ENCODE measurements at regions not wholly inside any gene's neighbourhood (a gene's known extent, or its start where the extent isn't known, plus 50 kb on each side); places are given as distances from the start of the nearest gene placed in this dataset.

DNA sequence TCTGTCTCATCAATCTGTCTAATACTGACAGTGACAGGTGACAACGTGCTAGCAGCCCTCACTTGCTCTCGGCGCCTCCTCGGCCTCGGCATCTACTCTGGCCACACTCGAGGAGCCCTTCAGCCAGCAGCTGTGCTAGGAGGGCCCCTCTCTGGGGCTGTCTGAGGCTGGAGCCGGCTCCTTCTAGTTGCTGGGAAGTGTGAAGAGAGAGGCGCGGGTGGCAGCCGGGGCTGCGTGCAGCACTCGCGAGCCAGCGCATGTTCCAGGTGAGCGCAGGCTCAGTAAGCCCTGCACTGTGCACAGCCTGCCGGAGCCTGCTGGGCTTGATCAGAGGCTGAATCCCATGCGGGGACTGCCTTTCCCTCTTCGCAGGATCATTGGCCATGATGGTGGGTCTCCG, 330.7 kb downstream of the CDH10 start:
- ATAC-seq (no peak), DNase-seq (no peak)
- intact Hi-C loops (cut with DNase I): no loop called here

DNA sequence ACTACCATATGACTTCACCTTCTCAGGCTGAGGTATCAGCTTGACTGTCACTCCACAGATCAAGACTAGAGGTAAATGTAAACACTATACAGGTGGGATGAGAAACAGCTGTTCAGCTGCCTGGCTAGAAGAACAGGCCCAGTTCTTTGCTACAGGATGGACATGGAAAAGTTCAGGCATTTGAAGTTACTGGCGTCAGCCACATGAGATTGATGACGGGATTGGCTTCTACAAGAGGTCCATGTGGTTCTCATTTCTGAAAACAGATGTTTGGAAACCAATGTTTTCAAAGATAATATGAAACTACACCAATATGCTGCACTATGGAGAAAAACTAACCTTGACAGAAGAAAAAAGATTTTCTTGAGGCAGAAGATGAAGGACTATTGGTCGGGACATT, 324.1 kb downstream of the CDH10 start:
- no peak for DNase-seq
- intact Hi-C loops (cut with DNase I): no loop called here
- no peak for ATAC-seq

DNA sequence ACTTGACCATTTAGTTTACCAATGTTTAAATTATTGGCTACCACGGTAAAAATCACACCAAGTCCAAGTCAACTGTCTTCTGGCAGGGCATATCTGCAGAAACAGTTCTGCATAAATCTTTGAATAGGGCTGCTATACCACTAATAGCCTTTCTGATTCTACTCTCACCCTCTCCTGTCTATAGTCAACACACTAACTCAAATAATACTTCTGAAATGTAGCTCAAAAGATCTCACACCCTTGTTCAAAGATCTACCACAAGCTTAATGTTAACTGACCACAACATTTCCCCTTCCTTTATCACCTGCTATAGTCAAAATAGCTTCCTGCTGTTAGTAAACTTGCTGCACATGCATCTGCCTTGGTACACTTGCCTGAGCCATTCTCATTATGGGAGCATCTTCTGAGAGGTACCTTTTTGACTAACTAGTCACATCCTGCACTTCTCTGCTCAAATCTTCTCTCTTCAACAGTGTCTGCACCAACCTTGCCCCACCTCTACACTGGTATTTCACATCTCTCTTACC, 319.4 kb downstream of the CDH10 start:
- no peak for ATAC-seq
- no peak for DNase-seq
- intact Hi-C loops (cut with DNase I): no loop called here

DNA sequence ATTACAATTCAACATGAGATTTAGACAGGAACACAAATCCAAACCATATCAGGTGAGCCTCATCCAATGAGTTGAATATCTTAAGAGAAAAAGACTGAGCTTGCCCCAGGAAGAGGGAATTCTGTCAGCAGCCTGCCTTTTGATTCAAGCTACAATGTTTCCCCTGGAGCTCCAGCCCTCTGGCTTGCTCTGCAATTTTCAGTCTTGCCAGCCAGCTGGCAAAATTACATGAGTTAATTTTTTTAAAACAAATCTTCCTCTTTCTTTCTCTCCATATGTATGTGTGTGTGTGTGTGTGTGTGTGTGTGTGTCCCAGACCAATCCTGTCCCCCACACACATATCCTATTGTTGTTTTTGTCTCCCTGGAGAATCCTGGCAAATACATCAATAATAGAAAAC, 313.2 kb downstream of the CDH10 start:
- no peak for DNase-seq
- intact Hi-C loops (cut with DNase I): no loop called here
- ATAC-seq: no peak

DNA sequence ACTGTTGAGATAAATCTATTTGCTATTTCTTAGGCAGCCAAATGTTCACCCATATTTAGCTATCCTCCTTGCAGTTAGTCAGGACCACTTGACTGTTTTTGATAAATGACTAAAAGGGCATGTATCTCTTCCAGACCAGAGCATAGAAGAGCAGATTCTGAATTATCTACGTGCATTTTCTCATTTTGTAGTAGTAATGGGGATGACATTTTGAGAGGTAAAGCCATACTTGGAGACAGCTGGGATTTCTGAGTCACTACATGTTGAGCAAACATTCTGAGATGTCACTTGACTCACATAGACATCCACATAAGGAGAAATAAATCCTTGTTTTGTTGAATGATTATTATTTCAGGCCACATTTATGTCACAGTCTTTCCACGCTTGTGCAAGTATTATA, 297.6 kb downstream of the CDH10 start:
- ATAC-seq (no peak), DNase-seq (no peak)
- intact Hi-C loops (cut with DNase I): no loop called here

DNA sequence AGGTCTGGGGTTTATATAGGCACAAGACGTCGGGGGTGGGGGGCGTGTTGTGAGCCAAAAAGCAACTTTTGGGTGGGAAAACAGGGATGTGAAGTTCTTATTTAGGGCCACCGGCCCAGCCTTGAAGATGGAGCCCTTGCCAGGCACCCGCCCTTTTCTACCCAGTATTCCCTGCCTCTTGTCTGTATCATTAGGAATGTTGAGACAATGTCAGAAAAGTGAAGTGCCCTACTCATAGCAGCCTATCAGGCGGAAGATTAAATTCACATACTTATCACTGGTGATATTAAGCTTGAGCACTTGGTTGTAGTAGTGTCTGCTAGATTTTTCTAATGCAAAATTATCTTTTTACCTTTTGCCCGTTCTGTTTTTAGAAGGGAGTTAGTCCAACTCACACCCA, 293.5 kb downstream of the CDH10 start:
- intact Hi-C loops (cut with DNase I): no loop called here
- DNase-seq (no peak), ATAC-seq (peak; percentile 57 to 80)

DNA sequence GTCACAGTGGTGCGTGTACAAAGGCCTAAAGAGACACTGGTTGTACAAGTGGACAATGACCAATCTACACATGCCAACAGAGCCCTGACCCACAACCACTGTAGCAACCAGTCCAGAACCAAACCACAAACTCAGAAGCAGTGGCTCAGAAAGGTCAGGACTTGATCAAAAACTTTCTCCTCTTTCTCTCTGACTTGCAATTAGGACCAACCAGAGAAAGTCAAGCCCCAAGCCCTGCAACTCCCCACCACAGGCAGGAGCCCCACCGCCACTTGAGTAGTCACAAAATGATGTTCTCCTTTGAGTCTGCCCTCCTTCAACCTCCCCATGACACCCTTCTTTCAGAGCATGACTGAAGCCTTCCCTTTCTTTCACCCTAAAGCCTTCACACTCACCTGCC, 291.8 kb downstream of the CDH10 start:
- ATAC-seq (no peak), DNase-seq (no peak)

DNA sequence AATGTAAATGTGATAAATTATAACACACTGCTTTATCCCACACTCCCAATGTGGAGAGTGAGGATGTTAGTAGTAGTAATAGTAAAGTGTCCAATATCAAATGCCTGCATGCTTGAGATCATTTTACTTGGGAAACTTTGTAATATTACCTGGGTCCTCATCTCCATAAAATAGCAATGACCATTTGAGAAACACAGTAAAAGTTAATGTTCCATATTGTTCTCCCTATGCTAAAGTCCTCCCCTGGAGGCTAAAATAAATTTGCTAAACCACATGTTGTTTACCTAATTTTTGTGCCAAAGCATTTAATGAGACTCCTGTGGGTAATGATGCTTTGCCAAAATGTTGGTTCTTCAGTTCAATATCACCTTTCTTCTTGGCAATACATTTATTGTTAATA, 291.2 kb downstream of the CDH10 start:
- ATAC-seq (no peak), DNase-seq (no peak)
- intact Hi-C loops (cut with DNase I): no loop called here

More for the DNA sequence above, 291.8 kb downstream of the CDH10 start:
- intact Hi-C loops (cut with DNase I): no loop called here

DNA sequence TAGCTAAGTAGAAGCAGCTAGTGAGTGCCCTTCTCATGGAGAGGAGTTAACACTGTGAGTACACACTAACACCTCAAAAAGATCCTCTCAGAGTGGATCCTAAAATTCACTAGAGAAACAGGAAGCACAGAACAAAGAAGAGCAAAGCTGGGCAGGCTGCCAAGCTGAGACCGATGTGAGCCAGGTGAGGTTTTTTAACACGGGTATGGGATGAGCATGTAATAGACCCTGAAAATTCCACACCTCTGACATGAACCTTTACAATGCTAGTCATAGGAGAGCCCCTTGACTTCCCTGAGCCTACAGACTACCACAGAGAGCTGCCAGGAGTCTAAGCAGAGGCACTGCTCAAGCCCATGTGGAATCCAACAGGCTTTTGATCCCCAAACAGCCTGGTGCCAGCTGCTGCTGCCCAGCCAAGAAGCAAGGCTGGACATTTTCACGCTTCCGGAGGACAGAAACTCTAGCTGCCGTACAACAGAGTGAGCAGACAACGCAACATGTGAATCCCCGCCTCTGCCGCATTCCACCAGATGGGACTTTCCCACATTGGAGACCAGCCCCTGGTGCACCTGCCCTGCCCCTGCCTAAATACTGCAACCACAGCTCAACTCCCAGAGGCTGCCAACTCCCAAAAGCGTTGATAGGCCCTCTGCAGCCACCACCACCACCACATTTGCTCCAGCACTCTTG, 280.8 kb downstream of the CDH10 start:
- DNase-seq: no peak
- intact Hi-C loops (cut with DNase I): no loop called here
- ATAC-seq: peak in 1 of 2 donors; percentile 34

DNA sequence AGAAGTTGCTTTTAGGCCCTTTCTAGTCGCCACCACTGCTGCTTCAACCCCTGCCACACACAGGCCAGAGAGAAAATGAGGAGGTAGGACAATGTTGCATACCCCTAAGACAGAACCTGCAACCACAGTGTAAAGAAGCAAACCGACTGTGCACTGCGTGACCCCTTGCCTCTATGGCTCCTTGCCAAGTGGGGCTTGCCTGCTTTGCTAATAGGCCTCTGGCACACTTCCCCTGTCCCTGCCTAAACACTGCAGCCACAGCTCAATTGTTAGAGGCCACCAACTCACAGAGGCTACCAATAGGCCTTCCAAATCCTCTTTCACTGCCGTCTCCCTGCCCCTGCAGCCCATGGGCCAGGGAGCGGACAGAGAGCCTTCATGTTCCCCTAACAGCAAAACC, 280.1 kb downstream of the CDH10 start:
- ATAC-seq (peak; percentile 27 to 59), DNase-seq (no peak)
- intact Hi-C loops (cut with DNase I): no loop called here

DNA sequence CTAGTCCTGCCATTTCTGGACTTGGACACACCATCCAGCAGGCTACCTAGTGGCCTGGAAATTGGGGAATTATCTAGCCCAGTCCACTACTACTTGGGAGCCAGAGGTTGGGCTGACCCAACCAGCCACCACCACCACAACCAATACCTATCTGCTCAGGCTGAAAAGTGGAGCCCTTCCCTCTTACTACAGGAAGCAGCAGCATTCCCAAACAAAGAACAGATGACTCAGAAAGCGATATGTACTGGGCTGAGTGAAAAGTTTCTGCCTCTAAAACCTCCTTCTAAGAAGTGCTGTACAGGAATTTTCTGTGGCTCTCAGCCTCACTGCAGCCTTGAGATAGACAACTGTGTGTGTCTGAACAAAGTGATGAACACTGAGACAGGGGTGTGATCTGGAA, 279.4 kb downstream of the CDH10 start:
- no peak for DNase-seq
- intact Hi-C loops (cut with DNase I): no loop called here
- no peak for ATAC-seq

DNA sequence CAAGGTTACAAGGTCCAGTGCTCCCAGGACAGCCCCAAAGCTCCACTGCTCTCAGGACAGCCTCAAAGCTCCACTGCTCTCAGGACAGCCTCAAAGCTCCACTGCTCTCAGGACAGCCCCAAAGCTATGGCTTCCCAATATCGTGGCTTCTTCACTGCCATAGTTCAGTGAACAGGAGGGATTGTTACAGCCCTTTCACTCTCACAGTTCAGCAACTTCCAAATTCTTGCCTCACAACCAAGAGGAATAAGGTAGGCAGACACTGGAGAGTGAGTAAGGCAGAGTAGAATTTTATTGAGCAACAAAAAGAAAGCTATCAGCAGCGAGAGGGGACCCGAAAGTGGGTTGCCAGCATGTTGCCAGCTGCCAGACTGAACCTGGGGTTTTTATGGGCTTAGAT, 277.6 kb downstream of the CDH10 start:
- intact Hi-C loops (cut with DNase I): no loop called here
- ATAC-seq: no peak
- DNase-seq: no peak

DNA sequence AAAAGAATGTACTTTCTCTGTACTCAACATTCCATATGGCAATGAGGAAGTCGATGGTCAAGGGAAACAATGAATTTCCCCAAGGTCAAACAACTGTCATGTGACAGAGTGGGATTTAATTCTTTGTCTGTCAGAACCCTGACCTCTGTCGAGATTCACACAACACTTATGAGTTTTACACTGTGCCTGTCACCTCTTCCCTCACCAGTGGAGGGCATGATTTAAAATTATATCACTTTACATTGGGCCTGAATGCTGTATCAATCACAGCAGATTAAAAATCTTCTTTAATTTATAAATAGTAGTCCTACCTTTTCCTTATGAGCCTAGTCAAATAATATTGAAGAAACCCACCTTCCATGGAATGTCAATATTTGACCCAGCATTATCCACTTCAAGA, 276.7 kb downstream of the CDH10 start:
- no peak for DNase-seq

DNA sequence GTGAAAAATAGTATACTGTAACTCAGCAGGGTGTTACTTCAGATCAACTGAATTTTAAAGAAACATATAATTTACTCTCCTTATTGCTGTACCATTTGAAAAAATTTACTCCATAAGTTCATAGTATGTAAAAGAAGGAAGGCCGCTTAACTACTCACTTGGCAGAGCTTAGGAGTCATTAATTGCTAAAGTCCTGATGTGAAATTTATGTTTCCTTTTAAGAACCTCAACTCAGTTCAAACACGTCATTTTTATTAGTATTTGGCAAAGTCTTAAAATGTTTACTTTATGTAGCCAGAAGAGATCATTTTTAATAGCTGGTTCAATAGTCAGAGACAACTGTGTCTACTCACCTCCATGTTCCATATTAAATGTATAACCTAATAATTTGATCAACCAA, 268.6 kb downstream of the CDH10 start:
- no peak for ATAC-seq
- intact Hi-C loops (cut with DNase I): no loop called here
- DNase-seq: no peak

More for the DNA sequence above, 276.7 kb downstream of the CDH10 start:
- ATAC-seq: no peak
- intact Hi-C loops (cut with DNase I): no loop called here

DNA sequence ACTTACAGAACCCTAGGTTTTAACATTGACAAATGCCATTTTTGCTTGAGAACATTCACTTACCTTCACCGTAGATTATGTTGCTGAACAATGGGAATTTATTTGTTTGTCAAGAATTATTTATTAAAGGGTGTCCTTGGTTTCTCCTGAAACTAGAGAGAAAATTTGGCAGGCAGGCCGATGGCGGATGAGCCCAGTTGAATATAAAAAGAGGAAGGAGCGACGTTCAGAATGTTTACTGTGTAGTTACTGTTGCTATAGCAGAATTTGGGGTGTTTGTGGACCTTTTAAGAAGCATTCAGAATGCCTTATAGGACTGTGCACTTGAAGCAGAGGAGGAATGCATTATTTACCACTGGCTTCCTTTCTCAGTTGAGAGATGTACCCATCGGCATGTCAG, 268.2 kb downstream of the CDH10 start:
- intact Hi-C loops (cut with DNase I): no loop called here
- DNase-seq (no peak), ATAC-seq (no peak)

DNA sequence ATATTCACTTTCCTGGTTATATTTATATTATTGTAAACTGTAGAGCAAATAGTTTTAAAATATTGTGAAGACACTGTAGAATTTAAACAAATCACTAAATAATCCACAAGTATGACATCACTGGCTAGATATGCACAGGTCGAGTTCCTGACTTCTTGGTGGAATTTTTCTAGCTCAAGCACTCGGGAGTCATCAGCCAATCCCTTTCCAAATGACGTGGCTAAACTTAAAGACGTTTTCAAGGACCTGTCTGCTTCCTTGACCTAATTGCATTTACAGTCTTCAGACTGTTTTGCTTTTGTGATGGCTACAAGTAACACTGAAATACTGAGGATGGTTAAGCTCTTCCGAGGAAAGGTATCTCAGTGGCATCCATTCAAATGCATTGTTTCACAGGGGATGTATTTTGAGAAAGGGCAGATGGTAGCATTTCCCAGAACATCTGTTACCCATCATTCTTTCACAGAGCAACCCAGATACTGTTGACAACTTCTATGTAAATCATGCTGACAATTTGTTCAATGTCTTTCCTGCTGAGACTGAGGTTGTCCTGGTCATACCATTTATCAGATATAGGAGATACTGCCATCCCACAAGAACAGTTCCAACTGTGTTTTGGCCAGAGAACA, 262.8 kb downstream of the CDH10 start:
- intact Hi-C loops (cut with DNase I): no loop called here
- ATAC-seq (no peak), DNase-seq (no peak)

DNA sequence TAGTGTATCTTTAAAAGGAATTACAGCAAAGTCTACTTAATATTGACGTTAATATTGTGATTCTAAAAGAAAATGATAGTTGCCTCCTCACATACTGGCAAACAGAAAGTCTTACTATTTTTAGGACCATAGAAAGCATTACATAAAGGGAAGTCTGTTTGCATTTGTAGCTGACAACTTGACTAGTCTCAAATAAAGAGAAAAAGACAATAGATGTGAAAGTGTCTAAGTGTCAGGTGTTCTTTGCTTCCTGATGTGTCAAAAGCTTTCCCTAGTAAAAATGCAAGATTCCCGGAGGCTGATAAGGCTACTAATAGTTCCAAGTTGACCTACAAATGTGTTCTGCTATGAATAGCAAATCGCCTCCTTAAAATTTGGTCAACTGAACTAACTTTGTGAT, 259.7 kb downstream of the CDH10 start:
- intact Hi-C loops (cut with DNase I): no loop called here
- ATAC-seq (no peak), DNase-seq (no peak)

DNA sequence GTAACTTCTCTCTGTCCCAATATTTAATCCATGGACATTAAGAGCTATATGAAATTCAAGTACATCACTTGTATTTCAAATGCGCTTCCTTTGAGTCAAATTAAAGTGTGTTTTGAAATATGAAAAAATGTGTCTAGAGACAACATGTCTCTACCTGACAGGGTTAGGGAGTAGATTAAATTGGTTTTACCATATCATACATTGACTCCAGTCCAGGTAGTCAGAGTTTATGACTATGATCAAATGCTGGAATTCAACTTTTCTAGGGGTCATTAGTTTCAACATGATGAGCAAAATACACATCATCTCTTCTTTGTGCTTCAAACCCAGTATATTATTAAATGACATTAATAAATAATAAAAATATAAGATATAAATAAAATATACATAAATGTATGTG, 259.2 kb downstream of the CDH10 start:
- ATAC-seq (no peak), DNase-seq (no peak)
- intact Hi-C loops (cut with DNase I): no loop called here

DNA sequence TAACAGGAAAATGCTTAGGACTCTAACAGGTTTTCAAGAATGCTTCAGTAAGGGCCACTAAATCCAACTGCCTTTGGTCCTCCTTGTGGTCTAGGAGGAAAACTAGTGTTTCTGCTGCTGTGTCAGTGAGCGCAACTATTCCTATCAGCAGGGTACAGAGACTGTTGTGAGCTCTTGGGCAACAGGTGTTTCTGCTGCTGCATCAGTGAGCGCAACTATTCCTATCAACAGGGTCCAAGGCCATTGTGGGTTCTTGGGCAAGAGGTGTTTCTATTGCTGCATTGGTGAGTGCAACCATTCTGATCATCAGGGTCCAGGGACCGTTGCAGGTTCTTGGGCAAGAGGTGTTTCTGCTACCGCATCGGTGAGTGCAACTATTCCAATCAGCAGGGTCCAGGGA, 256.3 kb downstream of the CDH10 start:
- intact Hi-C loops (cut with DNase I): no loop called here
- ATAC-seq (no peak), DNase-seq (no peak)

DNA sequence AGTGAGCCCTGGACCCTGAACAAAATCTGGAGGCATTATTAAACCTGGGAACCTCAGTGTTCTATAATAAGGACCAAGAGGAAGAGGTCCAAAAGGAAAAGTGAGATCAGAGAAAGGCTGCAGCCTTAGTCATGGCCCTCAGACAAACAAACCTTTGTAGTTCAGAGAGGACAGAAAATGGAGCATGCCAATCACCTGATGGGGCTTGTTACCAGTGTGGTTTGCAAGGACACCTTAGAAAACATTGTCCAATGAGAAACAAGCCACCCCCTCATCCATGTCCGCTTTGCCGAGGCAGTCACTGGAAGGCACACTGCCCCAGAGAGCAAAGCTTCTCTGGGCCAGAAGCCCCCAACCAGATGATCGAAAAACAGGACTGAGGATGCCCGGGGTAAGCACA, 254.8 kb downstream of the CDH10 start:
- ATAC-seq (no peak), DNase-seq (no peak)
- intact Hi-C loops (cut with DNase I): no loop called here

DNA sequence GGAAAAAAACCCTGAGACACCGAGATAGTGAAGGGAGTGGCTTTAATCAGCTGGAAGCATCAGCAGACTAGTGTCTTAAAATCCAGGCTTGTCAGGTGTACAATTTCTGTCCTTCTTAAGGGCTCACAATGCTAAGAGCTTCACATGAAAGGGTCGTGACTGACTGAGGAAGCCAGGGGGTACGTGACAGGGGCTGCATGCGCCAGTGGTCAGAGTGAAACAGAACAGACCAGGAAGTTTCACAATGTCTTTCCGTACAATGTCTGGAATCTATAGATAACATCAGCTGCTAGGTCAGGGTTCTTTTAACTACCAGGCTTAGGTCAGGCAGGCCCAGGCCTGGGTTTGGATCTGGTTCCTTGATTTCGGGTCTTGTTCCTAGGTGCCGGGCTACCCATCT, 253.0 kb downstream of the CDH10 start:
- ATAC-seq (no peak), DNase-seq (no peak)
- intact Hi-C loops (cut with DNase I): no loop called here
